Neural cell (in vitro differentiated cells): ENCODE measurements at regions not wholly inside any gene's neighbourhood (a gene's known extent, or its start where the extent isn't known, plus 50 kb on each side); places are given as distances from the start of the nearest gene placed in this dataset.

Experiments used
- H2AFZ ChIP-seq: fragments of 200-600, 300-800 bp; sonication (generic), shearing (Covaris generic); 2 replicates; pipeline ENCODE4 v1.6.0; 2014; ENCODE audit warnings: low read depth, mild to moderate bottlenecking, antibody characterized with exemption, low read length, moderate library complexity
- H3F3A ChIP-seq: fragments of 200-600 bp; shearing (Covaris generic); 2 replicates; pipeline ENCODE4 v1.6.1; 2016; ENCODE audit warnings: mild to moderate bottlenecking, moderate library complexity, mixed read lengths, antibody characterized with exemption, low read length; ENCODE audit not compliant: insufficient read depth, poor library complexity, severe bottlenecking
- H3K27ac ChIP-seq: fragments of 200-600, 300-800 bp; sonication (generic), shearing (Covaris generic); 2 replicates; pipeline ENCODE4 v1.5.1; 2014; ENCODE audit warnings: mild to moderate bottlenecking, low read length, moderate library complexity
- H3K27me3 ChIP-seq: fragments of 300-800, 200-600 bp; sonication (generic), shearing (Covaris generic); 2 replicates; pipeline ENCODE4 v1.6.0; 2014; ENCODE audit warnings: mild to moderate bottlenecking, low read depth, low read length, moderate library complexity; ENCODE audit not compliant: insufficient read depth
- H3K36me3 ChIP-seq: fragments of 300-800, 200-600 bp; sonication (generic), shearing (Covaris generic); 2 replicates; pipeline ENCODE4 v1.5.1; 2014; ENCODE audit warnings: mild to moderate bottlenecking, antibody characterized with exemption, low read length, moderate library complexity; ENCODE audit not compliant: insufficient read depth
- H3K4me2 ChIP-seq: fragments of 300-800, 200-600 bp; sonication (generic), shearing (Covaris generic); 2 replicates; pipeline ENCODE4 v1.6.0; 2014; ENCODE audit warnings: mild to moderate bottlenecking, low read length
- H3K4me3 ChIP-seq: fragments of 300-800, 200-600 bp; sonication (generic), shearing (Covaris generic); 2 replicates; pipeline ENCODE4 v1.5.1; 2014; ENCODE audit warnings: mild to moderate bottlenecking, low read length, moderate library complexity
- H3K79me2 ChIP-seq: fragments of 200-600 bp; shearing (Covaris generic); replicated peaks from 2 replicates; pipeline ENCODE4 v1.6.0; 2014; ENCODE audit warnings: mild to moderate bottlenecking, low read length, moderate library complexity; ENCODE audit not compliant: insufficient read depth
- H3K9ac ChIP-seq: fragments of 300-800, 200-600 bp; sonication (generic), shearing (Covaris generic); 2 replicates; pipeline ENCODE4 v1.6.1; 2016; ENCODE audit warnings: mild to moderate bottlenecking, low read length, mixed read lengths
- H3K9me2 ChIP-seq: fragments of 200-600 bp; shearing (Covaris generic); 2 replicates; pipeline ENCODE4 v1.6.1; 2016; ENCODE audit warnings: mild to moderate bottlenecking, low read length, mixed read lengths; ENCODE audit not compliant: insufficient read depth
- H3K9me3 ChIP-seq: fragments of 200-600, 300-800 bp; sonication (generic), shearing (Covaris generic); 2 replicates; pipeline ENCODE4 v1.6.1; 2016; ENCODE audit warnings: mild to moderate bottlenecking, mixed run types, low read length, moderate library complexity, mixed read lengths
- H4K20me1 ChIP-seq: fragments of 200-600 bp; shearing (Covaris generic); 2 replicates; pipeline ENCODE4 v1.6.1; 2016; ENCODE audit warnings: mild to moderate bottlenecking, mixed run types; ENCODE audit not compliant: insufficient read depth
- EP300 ChIP-seq: fragments of 450-650 bp; conservative IDR thresholded peaks from 2 replicates; pipeline ENCODE4 v1.6.1; 2014; ENCODE audit warnings: antibody characterized with exemption, mild to moderate bottlenecking, moderate library complexity; ENCODE audit not compliant: poor library complexity, severe bottlenecking
- EZH2 ChIP-seq: fragments of 200-600, 300-800 bp; shearing (Covaris generic), sonication (generic); IDR thresholded peaks from 2 replicates; pipeline ENCODE4 v1.6.1; 2014; ENCODE audit warnings: antibody characterized with exemption, low read length, borderline replicate concordance, mild to moderate bottlenecking; ENCODE audit not compliant: insufficient read depth, poor library complexity, severe bottlenecking
- MXI1 ChIP-seq: fragments of 450-650 bp; conservative IDR thresholded peaks from 2 replicates; pipeline ENCODE4 v1.6.1; 2014; ENCODE audit warnings: antibody characterized with exemption, mild to moderate bottlenecking; ENCODE audit not compliant: poor library complexity, severe bottlenecking
- POLR2AphosphoS5 ChIP-seq: IDR thresholded peaks from 2 replicates; pipeline ENCODE4 v1.6.1; 2012
- RAD21 ChIP-seq: fragments of 450-650 bp; conservative IDR thresholded peaks from 2 replicates; pipeline ENCODE4 v1.6.1; 2014; ENCODE audit warnings: antibody characterized with exemption, mild to moderate bottlenecking, moderate library complexity
- SMC3 ChIP-seq: fragments of 450-650 bp; conservative IDR thresholded peaks from 2 replicates; pipeline ENCODE4 v1.6.1; 2014; ENCODE audit warnings: antibody characterized with exemption, mild to moderate bottlenecking, moderate library complexity; ENCODE audit not compliant: poor library complexity
- TAF1 ChIP-seq: IDR thresholded peaks from 2 replicates; pipeline ENCODE4 v1.6.1; 2012; ENCODE audit warnings: low read depth
- TF ChIP-seq, protein P1 (sequence below): fragments of 450-650 bp; IDR thresholded peaks from 2 replicates; pipeline ENCODE4 v1.5.1; 2014; ENCODE audit warnings: antibody characterized with exemption, mild to moderate bottlenecking, moderate library complexity; ENCODE audit not compliant: poor library complexity, severe bottlenecking
- TF ChIP-seq, protein P2 (sequence below): IDR thresholded peaks from 2 replicates; pipeline ENCODE4 v1.6.1; 2012; ENCODE audit warnings: borderline replicate concordance

DNA sequence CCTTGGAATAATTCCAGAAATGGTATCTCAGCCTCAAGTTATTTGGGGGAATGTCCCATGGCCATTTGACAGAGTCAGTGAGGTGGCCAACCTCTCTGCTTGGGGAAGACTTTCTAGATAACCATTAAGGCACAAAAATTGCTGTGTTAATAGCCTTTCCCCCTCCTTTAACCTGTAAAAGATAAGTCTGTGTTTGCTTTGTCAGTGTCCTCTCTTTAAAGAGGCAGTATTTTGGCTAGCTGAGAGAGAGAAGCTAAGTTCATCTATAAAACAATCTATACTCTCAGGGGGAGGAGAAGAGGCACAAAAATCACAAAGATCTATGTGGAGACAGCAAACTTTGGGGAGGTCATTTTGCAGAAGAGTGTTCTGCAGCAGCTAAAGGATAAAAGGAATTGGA lies 72.1 kb downstream of the PLCE1 start:
- no peak overlapping the region for H3K4me2 ChIP-seq
- H2AFZ ChIP-seq = no peak overlapping the region
- H3K36me3 ChIP-seq = no peaks in the 10 kb centered on the region
- no peaks in the 10 kb centered on the region for H3K9me3 ChIP-seq
- no peaks in the 10 kb centered on the region for H3F3A ChIP-seq
- no peaks in the 10 kb centered on the region for H4K20me1 ChIP-seq
- H3K9me2 ChIP-seq = no peaks in the 10 kb centered on the region
- H3K27me3 ChIP-seq = no peaks in the 10 kb centered on the region
- no peak overlapping the region for H3K9ac ChIP-seq
- no peaks in the 10 kb centered on the region for H3K79me2 ChIP-seq
- no peak overlapping the region for H3K4me3 ChIP-seq
- no peak overlapping the region for H3K27ac ChIP-seq
- TF ChIP-seq EZH2 (no peak), TAF1 (no peak), SMC3 (no peak), RAD21 (no peak), EP300 (no peak), MXI1 (no peak), POLR2AphosphoS5 (no peak)
- TF ChIP-seq, protein P1, sequence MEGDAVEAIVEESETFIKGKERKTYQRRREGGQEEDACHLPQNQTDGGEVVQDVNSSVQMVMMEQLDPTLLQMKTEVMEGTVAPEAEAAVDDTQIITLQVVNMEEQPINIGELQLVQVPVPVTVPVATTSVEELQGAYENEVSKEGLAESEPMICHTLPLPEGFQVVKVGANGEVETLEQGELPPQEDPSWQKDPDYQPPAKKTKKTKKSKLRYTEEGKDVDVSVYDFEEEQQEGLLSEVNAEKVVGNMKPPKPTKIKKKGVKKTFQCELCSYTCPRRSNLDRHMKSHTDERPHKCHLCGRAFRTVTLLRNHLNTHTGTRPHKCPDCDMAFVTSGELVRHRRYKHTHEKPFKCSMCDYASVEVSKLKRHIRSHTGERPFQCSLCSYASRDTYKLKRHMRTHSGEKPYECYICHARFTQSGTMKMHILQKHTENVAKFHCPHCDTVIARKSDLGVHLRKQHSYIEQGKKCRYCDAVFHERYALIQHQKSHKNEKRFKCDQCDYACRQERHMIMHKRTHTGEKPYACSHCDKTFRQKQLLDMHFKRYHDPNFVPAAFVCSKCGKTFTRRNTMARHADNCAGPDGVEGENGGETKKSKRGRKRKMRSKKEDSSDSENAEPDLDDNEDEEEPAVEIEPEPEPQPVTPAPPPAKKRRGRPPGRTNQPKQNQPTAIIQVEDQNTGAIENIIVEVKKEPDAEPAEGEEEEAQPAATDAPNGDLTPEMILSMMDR = no peak
- TF ChIP-seq, protein P2, sequence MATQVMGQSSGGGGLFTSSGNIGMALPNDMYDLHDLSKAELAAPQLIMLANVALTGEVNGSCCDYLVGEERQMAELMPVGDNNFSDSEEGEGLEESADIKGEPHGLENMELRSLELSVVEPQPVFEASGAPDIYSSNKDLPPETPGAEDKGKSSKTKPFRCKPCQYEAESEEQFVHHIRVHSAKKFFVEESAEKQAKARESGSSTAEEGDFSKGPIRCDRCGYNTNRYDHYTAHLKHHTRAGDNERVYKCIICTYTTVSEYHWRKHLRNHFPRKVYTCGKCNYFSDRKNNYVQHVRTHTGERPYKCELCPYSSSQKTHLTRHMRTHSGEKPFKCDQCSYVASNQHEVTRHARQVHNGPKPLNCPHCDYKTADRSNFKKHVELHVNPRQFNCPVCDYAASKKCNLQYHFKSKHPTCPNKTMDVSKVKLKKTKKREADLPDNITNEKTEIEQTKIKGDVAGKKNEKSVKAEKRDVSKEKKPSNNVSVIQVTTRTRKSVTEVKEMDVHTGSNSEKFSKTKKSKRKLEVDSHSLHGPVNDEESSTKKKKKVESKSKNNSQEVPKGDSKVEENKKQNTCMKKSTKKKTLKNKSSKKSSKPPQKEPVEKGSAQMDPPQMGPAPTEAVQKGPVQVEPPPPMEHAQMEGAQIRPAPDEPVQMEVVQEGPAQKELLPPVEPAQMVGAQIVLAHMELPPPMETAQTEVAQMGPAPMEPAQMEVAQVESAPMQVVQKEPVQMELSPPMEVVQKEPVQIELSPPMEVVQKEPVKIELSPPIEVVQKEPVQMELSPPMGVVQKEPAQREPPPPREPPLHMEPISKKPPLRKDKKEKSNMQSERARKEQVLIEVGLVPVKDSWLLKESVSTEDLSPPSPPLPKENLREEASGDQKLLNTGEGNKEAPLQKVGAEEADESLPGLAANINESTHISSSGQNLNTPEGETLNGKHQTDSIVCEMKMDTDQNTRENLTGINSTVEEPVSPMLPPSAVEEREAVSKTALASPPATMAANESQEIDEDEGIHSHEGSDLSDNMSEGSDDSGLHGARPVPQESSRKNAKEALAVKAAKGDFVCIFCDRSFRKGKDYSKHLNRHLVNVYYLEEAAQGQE = no peak

DNA sequence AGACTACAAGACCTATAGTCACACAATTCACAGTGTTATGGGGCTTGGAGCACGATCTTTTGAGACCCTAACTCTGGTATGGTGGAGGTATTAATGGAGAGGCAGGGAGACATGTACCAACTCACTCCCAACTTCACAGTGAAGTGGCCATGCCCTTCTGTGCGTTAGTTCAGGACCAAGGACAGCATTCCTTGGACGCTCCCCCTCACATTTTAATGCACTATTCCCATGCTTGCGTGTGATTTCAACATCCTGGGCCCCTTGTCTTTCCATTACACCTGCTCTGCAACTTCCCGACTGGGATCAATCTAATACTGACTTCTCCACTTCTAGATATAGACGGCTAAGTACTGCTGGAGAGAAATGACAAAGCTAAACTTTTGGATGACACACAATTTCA lies 72.7 kb downstream of the PLCE1 start:
- Histone ChIP-seq H3K9me3 (no peaks in the 10 kb centered on the region), H3K9me2 (no peaks in the 10 kb centered on the region), H3K4me2 (no peak overlapping the region), H3K27ac (no peak overlapping the region), H3K36me3 (no peaks in the 10 kb centered on the region), H3K9ac (no peak overlapping the region), H3K4me3 (no peak overlapping the region), H3K27me3 (no peaks in the 10 kb centered on the region), H2AFZ (no peak overlapping the region), H3F3A (no peaks in the 10 kb centered on the region), H3K79me2 (no peaks in the 10 kb centered on the region), H4K20me1 (no peaks in the 10 kb centered on the region)
- TF ChIP-seq MXI1 (no peak), TAF1 (no peak), EP300 (no peak), EZH2 (no peak), POLR2AphosphoS5 (no peak), RAD21 (no peak)
- TF ChIP-seq, protein P2 = peak; percentile 55
- TF ChIP-seq, protein P1 = no peak
